GM23338 (cell line): ENCODE measurements at regions not wholly inside any gene's neighbourhood (a gene's known extent, or its start where the extent isn't known, plus 50 kb on each side); places are given as distances from the start of the nearest gene placed in this dataset.

Source experiments
- ATAC-seq: fragments of 200-7000 bp; cut with Tn5 transposase; 3 replicates; pipeline ENCODE4 v1.9.1; 2020
- DNase-seq: peaks from one replicate; pipeline ENCODE4 v3.0.0-alpha.2; 2015; ENCODE audit warnings: low spot score
- H2AFZ ChIP-seq: fragments of 200-600 bp; sonication (generic); 2 replicates; pipeline ENCODE4 v1.8.0; 2016; ENCODE audit warnings: antibody characterized with exemption, mild to moderate bottlenecking, moderate library complexity
- H3F3A ChIP-seq: fragments of 200-600 bp; sonication (generic); replicated peaks from 2 replicates; pipeline ENCODE4 v1.8.0; 2017; ENCODE audit warnings: antibody characterized with exemption, mixed run types, low read depth
- H3K27ac ChIP-seq: fragments of 200-600 bp; sonication (generic); 2 replicates; pipeline ENCODE4 v1.6.1; 2016; ENCODE audit warnings: low read depth
- H3K27me3 ChIP-seq: fragments of 200-600 bp; sonication (generic); 2 replicates; pipeline ENCODE4 v1.8.0; 2016; ENCODE audit warnings: mild to moderate bottlenecking, mixed run types, moderate library complexity; ENCODE audit not compliant: insufficient read depth
- H3K36me3 ChIP-seq: fragments of 200-600 bp; sonication (generic); 2 replicates; pipeline ENCODE4 v1.8.0; 2016; ENCODE audit warnings: mild to moderate bottlenecking; ENCODE audit not compliant: insufficient read depth
- H3K4me1 ChIP-seq: fragments of 200-600 bp; sonication (generic); 2 replicates; pipeline ENCODE4 v1.8.0; 2016; ENCODE audit warnings: mild to moderate bottlenecking, moderate library complexity; ENCODE audit not compliant: insufficient read depth
- H3K4me2 ChIP-seq: fragments of 200-600 bp; sonication (generic); 2 replicates; pipeline ENCODE4 v1.7.1; 2017; ENCODE audit warnings: mixed run types
- H3K4me3 ChIP-seq: fragments of 200-600 bp; sonication (generic); 2 replicates; pipeline ENCODE4 v1.6.1; 2016; ENCODE audit warnings: mixed run types
- H3K79me2 ChIP-seq: fragments of 200-600 bp; sonication (generic); replicated peaks from 2 replicates; pipeline ENCODE4 v1.8.0; 2017; ENCODE audit warnings: mild to moderate bottlenecking; ENCODE audit not compliant: insufficient read depth
- H3K9me2 ChIP-seq: fragments of 200-600 bp; sonication (generic); 2 replicates; pipeline ENCODE4 v1.8.0; 2017; ENCODE audit not compliant: insufficient read depth
- H4K20me1 ChIP-seq: fragments of 200-600 bp; sonication (generic); replicated peaks from 2 replicates; pipeline ENCODE4 v1.8.0; 2017; ENCODE audit warnings: mild to moderate bottlenecking; ENCODE audit not compliant: insufficient read depth
- H3K27ac Mint-ChIP-seq: 2 replicates; pipeline ENCODE4 v1.8.0; 2020; ENCODE audit warnings: inconsistent platforms, mild to moderate bottlenecking, moderate library complexity, mixed read lengths
- H3K27me3 Mint-ChIP-seq: 3 replicates; pipeline ENCODE4 v1.8.0; 2022; ENCODE audit warnings: low read depth, mild to moderate bottlenecking, moderate library complexity, mixed read lengths, inconsistent platforms; ENCODE audit not compliant: insufficient read depth, poor library complexity
- H3K36me3 Mint-ChIP-seq: 3 replicates; pipeline ENCODE4 v1.8.0; 2021; ENCODE audit warnings: low read depth, mild to moderate bottlenecking, inconsistent platforms, moderate library complexity, mixed read lengths
- H3K4me1 Mint-ChIP-seq: 3 replicates; pipeline ENCODE4 v1.8.0; 2020; ENCODE audit warnings: mild to moderate bottlenecking, inconsistent platforms, mixed read lengths
- H3K4me3 Mint-ChIP-seq: 3 replicates; pipeline ENCODE4 v1.8.0; 2021; ENCODE audit warnings: moderate library complexity, mild to moderate bottlenecking, inconsistent platforms, mixed read lengths
- H3K9me3 Mint-ChIP-seq: 3 replicates; pipeline ENCODE4 v1.8.0; 2020; ENCODE audit warnings: moderate library complexity, mild to moderate bottlenecking, inconsistent platforms, mixed read lengths
- CREB1 ChIP-seq: fragments of 250-450 bp; sonication (Bioruptor Pico); IDR thresholded peaks from 2 replicates; pipeline ENCODE4 v1.5.0; 2020; ENCODE audit warnings: low read depth, mild to moderate bottlenecking, moderate library complexity
- ETS1 ChIP-seq: IDR thresholded peaks from 2 replicates; pipeline ENCODE4 v1.6.1; 2016; ENCODE audit warnings: antibody characterized with exemption
- EZH2 ChIP-seq: fragments of 200-600 bp; sonication (generic); IDR thresholded peaks from one replicate; pipeline ENCODE4 v1.8.0; 2017; ENCODE audit warnings: antibody characterized with exemption, mild to moderate bottlenecking, low read depth; ENCODE audit not compliant: unreplicated experiment
- JUNB ChIP-seq: IDR thresholded peaks from one replicate; pipeline ENCODE4 v1.6.1; 2016; ENCODE audit warnings: antibody characterized with exemption; ENCODE audit not compliant: unreplicated experiment
- NANOG ChIP-seq: IDR thresholded peaks from 2 replicates; pipeline ENCODE4 v1.6.1; 2016; ENCODE audit warnings: antibody characterized with exemption, borderline replicate concordance
- POLR2AphosphoS5 ChIP-seq: IDR thresholded peaks from 2 replicates; pipeline ENCODE4 v1.6.1; 2016; ENCODE audit warnings: antibody characterized with exemption, low read depth
- STAT1 ChIP-seq: IDR thresholded peaks from one replicate; pipeline ENCODE4 v1.6.1; 2016; ENCODE audit warnings: antibody characterized with exemption; ENCODE audit not compliant: unreplicated experiment
- ZNF114 ChIP-seq: fragments of 250-450 bp; sonication (Bioruptor Pico); IDR thresholded peaks from 2 replicates; pipeline ENCODE4 v1.5.0; 2020; ENCODE audit warnings: mild to moderate bottlenecking, moderate library complexity
- TF ChIP-seq, protein P1 (sequence below): IDR thresholded peaks from one replicate; pipeline ENCODE4 v1.6.1; 2018; ENCODE audit warnings: antibody characterized with exemption; ENCODE audit not compliant: unreplicated experiment
- TF ChIP-seq, protein P2 (sequence below): fragments of 250-450 bp; sonication (Bioruptor Pico); IDR thresholded peaks from 2 replicates; pipeline ENCODE4 v1.5.0; 2020; ENCODE audit warnings: mild to moderate bottlenecking, moderate library complexity

DNA sequence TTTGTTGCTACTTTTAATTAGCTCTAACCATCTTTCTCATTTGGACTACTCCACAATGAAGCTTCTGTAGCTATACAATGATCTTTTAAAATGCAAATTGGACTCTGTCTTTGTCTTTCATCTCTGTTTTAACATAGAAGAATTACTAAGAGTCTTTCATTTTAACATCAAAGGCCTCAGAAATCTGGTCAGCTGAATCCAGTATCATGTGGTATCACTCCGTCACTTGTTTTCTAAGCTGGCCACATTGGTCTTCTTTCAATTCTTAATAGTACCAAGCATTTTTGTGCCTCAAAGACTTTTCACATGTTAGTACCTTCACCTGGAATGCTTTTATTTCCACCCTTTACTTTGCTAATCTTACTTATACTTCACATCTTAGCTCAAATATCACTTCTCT, 95.5 kb upstream of the SLC16A7 start (continued):
- TF ChIP-seq, protein P1, sequence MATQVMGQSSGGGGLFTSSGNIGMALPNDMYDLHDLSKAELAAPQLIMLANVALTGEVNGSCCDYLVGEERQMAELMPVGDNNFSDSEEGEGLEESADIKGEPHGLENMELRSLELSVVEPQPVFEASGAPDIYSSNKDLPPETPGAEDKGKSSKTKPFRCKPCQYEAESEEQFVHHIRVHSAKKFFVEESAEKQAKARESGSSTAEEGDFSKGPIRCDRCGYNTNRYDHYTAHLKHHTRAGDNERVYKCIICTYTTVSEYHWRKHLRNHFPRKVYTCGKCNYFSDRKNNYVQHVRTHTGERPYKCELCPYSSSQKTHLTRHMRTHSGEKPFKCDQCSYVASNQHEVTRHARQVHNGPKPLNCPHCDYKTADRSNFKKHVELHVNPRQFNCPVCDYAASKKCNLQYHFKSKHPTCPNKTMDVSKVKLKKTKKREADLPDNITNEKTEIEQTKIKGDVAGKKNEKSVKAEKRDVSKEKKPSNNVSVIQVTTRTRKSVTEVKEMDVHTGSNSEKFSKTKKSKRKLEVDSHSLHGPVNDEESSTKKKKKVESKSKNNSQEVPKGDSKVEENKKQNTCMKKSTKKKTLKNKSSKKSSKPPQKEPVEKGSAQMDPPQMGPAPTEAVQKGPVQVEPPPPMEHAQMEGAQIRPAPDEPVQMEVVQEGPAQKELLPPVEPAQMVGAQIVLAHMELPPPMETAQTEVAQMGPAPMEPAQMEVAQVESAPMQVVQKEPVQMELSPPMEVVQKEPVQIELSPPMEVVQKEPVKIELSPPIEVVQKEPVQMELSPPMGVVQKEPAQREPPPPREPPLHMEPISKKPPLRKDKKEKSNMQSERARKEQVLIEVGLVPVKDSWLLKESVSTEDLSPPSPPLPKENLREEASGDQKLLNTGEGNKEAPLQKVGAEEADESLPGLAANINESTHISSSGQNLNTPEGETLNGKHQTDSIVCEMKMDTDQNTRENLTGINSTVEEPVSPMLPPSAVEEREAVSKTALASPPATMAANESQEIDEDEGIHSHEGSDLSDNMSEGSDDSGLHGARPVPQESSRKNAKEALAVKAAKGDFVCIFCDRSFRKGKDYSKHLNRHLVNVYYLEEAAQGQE = no peak
- no peak for TF ChIP-seq JUNB

DNA sequence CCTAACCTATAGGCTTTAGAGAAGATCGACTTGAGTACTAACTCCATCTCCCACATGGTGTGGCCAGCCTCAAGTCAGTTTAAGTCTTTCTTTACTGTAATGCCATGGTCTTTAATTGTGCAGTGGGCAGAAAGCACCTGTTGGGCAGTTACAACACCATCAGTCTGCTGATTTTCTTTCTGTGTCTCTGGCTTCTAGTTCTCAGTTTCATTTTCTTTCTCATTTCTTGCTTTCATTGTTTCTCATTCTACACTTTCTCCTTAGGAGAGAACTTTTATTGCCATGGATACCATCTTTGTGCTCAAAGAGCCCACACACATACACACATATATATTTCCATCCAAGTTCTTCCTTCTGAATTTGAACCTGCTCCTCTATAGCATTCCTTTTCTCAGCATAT, 96.1 kb upstream of the SLC16A7 start:
- Histone ChIP-seq H3K79me2 (no peaks in the 10 kb centered on the region), H3K9me2 (no peaks in the 10 kb centered on the region), H3K27me3 (no peaks in the 10 kb centered on the region), H3K4me3 (no peak overlapping the region), H2AFZ (no peak overlapping the region), H3F3A (no peaks in the 10 kb centered on the region), H3K4me2 (no peak overlapping the region), H3K36me3 (no peaks in the 10 kb centered on the region), H3K4me1 (peaks cover 16% of the 10 kb centered on the region), H4K20me1 (no peaks in the 10 kb centered on the region), H3K27ac (no peak overlapping the region)
- ATAC-seq (no peak), DNase-seq (no peak)
- no peaks in the 10 kb centered on the region for H3K36me3 Mint-ChIP-seq
- H3K27ac Mint-ChIP-seq = no peak overlapping the region
- H3K27me3 Mint-ChIP-seq = no peaks in the 10 kb centered on the region
- H3K9me3 Mint-ChIP-seq = no peaks in the 10 kb centered on the region; the same call in 2 of the 3 replicates
- H3K4me1 Mint-ChIP-seq = peaks cover 14% of the 10 kb centered on the region
- no peak overlapping the region for H3K4me3 Mint-ChIP-seq
- TF ChIP-seq, protein P2, sequence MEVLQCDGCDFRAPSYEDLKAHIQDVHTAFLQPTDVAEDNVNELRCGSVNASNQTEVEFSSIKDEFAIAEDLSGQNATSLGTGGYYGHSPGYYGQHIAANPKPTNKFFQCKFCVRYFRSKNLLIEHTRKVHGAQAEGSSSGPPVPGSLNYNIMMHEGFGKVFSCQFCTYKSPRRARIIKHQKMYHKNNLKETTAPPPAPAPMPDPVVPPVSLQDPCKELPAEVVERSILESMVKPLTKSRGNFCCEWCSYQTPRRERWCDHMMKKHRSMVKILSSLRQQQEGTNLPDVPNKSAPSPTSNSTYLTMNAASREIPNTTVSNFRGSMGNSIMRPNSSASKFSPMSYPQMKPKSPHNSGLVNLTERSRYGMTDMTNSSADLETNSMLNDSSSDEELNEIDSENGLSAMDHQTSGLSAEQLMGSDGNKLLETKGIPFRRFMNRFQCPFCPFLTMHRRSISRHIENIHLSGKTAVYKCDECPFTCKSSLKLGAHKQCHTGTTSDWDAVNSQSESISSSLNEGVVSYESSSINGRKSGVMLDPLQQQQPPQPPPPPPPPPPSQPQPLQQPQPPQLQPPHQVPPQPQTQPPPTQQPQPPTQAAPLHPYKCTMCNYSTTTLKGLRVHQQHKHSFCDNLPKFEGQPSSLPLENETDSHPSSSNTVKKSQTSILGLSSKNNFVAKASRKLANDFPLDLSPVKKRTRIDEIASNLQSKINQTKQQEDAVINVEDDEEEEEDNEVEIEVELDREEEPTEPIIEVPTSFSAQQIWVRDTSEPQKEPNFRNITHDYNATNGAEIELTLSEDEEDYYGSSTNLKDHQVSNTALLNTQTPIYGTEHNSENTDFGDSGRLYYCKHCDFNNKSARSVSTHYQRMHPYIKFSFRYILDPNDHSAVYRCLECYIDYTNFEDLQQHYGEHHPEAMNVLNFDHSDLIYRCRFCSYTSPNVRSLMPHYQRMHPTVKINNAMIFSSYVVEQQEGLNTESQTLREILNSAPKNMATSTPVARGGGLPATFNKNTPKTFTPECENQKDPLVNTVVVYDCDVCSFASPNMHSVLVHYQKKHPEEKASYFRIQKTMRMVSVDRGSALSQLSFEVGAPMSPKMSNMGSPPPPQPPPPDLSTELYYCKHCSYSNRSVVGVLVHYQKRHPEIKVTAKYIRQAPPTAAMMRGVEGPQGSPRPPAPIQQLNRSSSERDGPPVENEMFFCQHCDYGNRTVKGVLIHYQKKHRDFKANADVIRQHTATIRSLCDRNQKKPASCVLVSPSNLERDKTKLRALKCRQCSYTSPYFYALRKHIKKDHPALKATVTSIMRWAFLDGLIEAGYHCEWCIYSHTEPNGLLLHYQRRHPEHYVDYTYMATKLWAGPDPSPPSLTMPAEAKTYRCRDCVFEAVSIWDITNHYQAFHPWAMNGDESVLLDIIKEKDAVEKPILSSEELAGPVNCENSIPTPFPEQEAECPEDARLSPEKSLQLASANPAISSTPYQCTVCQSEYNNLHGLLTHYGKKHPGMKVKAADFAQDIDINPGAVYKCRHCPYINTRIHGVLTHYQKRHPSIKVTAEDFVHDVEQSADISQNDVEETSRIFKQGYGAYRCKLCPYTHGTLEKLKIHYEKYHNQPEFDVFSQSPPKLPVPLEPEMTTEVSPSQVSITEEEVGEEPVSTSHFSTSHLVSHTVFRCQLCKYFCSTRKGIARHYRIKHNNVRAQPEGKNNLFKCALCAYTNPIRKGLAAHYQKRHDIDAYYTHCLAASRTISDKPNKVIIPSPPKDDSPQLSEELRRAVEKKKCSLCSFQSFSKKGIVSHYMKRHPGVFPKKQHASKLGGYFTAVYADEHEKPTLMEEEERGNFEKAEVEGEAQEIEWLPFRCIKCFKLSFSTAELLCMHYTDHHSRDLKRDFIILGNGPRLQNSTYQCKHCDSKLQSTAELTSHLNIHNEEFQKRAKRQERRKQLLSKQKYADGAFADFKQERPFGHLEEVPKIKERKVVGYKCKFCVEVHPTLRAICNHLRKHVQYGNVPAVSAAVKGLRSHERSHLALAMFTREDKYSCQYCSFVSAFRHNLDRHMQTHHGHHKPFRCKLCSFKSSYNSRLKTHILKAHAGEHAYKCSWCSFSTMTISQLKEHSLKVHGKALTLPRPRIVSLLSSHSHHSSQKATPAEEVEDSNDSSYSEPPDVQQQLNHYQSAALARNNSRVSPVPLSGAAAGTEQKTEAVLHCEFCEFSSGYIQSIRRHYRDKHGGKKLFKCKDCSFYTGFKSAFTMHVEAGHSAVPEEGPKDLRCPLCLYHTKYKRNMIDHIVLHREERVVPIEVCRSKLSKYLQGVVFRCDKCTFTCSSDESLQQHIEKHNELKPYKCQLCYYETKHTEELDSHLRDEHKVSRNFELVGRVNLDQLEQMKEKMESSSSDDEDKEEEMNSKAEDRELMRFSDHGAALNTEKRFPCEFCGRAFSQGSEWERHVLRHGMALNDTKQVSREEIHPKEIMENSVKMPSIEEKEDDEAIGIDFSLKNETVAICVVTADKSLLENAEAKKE = no peak
- TF ChIP-seq STAT1 = no peak
- no peak for TF ChIP-seq ETS1
- no peak for TF ChIP-seq NANOG
- no peak for TF ChIP-seq EZH2
- TF ChIP-seq CREB1 (CRISPR knock-in tag) = no peak
- TF ChIP-seq JUNB = no peak
- no peak for TF ChIP-seq POLR2AphosphoS5
- no peak for TF ChIP-seq ZNF114 (CRISPR knock-in tag)
- TF ChIP-seq, protein P1 = no peak
